Esophagus squamous epithelium (tissue), 5 donors: ENCODE measurements at regions not wholly inside any gene's neighbourhood (a gene's known extent, or its start where the extent isn't known, plus 50 kb on each side); places are given as distances from the start of the nearest gene placed in this dataset.

Source experiments
- DNase-seq: peaks from one replicate; lab custom pipeline; 2025; lab: John Stamatoyannopoulos, UW
- H3K27ac ChIP-seq, 4 donors: fragments of 200-600 bp; sonication (generic); one replicate each; pipeline ENCODE4 v1.5.1; 2016 to 2019; ENCODE audit warnings: mild to moderate bottlenecking in 1 of 4
- H3K27me3 ChIP-seq, 4 donors: fragments of 200-600 bp; sonication (generic); 1 replicate in 3 of 4; 2 replicates in 1 of 4; pipeline versions ENCODE4 v1.5.1 to v1.6.0; 2017 to 2021; ENCODE audit warnings: antibody characterized with exemption in 1 of 4
- H3K36me3 ChIP-seq, 3 donors: fragments of 200-600 bp; sonication (generic); one replicate each; pipeline ENCODE4 v1.5.1; 2016 to 2019
- H3K4me1 ChIP-seq, 3 donors: fragments of 200-600 bp; sonication (generic); one replicate each; pipeline ENCODE4 v1.5.1; 2017 to 2019
- H3K4me3 ChIP-seq, 4 donors: fragments of 200-600 bp; sonication (generic); 1 replicate in 3 of 4; 2 replicates in 1 of 4; pipeline ENCODE4 v1.5.1; 2016 to 2019; ENCODE audit warnings: mild to moderate bottlenecking in 2 of 4, moderate library complexity in 1 of 4
- H3K9me3 ChIP-seq, 3 donors: fragments of 200-600 bp; sonication (generic); one replicate each; pipeline ENCODE4 v1.5.1; 2016 to 2019
- CTCF ChIP-seq, 6 experiments: fragments of 450-650 bp in 4 of 6; fragments of 200-600 bp in 2 of 6; sonication (generic) in 2 of 6; IDR thresholded peaks; one replicate each; pipeline ENCODE4 v1.5.1; 2016 to 2019; ENCODE audit warnings: antibody characterized with exemption in 6 of 6, mild to moderate bottlenecking in 4 of 6, moderate library complexity in 4 of 6
- POLR2A ChIP-seq, 4 donors: fragments of 450-650 bp; IDR thresholded peaks; one replicate each; pipeline ENCODE4 v1.6.1; 2017; ENCODE audit warnings: antibody characterized with exemption in 4 of 4, mild to moderate bottlenecking in 4 of 4, moderate library complexity in 3 of 4
- WGBS, 2 donors: methylation state at CpG; one replicate each; pipeline ENCODE4 v1.1.5; 2018; 5-methylcytosine and 5-hydroxymethylcytosine counted together
- intact Hi-C: fragments of 100-400 bp; cut with DNase I; formaldehyde crosslinking; loops from one replicate; pipeline ENCODE4 v1.15.0; 2022
- donor health status: DM: yes; HTN: yes; CAD: no.

GRCh38 chr4:35228313-35228712 is 1016.0 kb downstream of the ARAP2 start:
- 56 to 61% methylated on average over 1 of the region's 1 CpG for WGBS, 2 donors
- H3K27ac ChIP-seq = no peak overlapping the region
- H3K27me3 ChIP-seq = no peaks in the 10 kb centered on the region
- no peaks in the 10 kb centered on the region for H3K4me1 ChIP-seq
- intact Hi-C loops = no loop called here
- TF ChIP-seq CTCF (IDR thresholded peaks at IDR 0.05) (no peak), POLR2A (IDR thresholded peaks at IDR 0.05) (no peak)
- H3K9me3 ChIP-seq = no peaks in the 10 kb centered on the region
- DNase-seq = no peak
- H3K4me3 ChIP-seq = no peak overlapping the region
- H3K36me3 ChIP-seq = no peaks in the 10 kb centered on the region

GRCh38 chr4:35229021-35229420 is 1015.3 kb downstream of the ARAP2 start:
- no peak for TF ChIP-seq POLR2A (IDR thresholded peaks at IDR 0.05)
- no peak for DNase-seq
- Histone ChIP-seq H3K27me3 (no peaks in the 10 kb centered on the region), H3K4me3 (no peak overlapping the region), H3K9me3 (no peaks in the 10 kb centered on the region), H3K36me3 (no peaks in the 10 kb centered on the region), H3K4me1 (no peaks in the 10 kb centered on the region), H3K27ac (no peak overlapping the region)
- intact Hi-C loops = no loop called here
- WGBS, 2 donors = 63 to 65% methylated on average over 2 of the region's 2 CpGs

DNA sequence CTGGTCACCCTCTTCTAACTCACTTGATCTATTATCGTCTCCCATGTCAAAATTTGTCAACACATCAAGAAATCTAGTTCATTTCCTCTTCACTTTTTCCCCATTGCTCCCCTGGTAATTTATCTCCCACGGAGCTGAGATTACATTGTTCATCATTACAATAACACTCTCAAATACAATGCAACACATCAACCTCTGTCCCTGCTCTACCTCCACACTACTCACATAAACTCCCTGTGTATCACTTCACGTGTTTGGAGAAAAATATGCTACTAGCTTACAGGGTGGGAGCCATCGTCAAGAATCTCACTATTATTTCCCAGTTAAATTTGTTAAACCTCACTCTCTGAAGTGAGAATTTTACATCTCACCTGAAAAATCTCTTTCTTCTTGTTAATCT is 1006.4 kb downstream of the ARAP2 start:
- TF ChIP-seq CTCF (IDR thresholded peaks at IDR 0.05) = no peak
- no peak for TF ChIP-seq POLR2A (IDR thresholded peaks at IDR 0.05)
- 48 to 55% methylated on average over 4 of the region's 4 CpGs for WGBS, 2 donors
- no peak for DNase-seq
- Histone ChIP-seq H3K27me3 (no peaks in the 10 kb centered on the region), H3K9me3 (no peaks in the 10 kb centered on the region), H3K4me1 (no peaks in the 10 kb centered on the region), H3K4me3 (no peak overlapping the region), H3K27ac (no peak overlapping the region), H3K36me3 (no peaks in the 10 kb centered on the region)
- intact Hi-C loops = no loop called here

DNA sequence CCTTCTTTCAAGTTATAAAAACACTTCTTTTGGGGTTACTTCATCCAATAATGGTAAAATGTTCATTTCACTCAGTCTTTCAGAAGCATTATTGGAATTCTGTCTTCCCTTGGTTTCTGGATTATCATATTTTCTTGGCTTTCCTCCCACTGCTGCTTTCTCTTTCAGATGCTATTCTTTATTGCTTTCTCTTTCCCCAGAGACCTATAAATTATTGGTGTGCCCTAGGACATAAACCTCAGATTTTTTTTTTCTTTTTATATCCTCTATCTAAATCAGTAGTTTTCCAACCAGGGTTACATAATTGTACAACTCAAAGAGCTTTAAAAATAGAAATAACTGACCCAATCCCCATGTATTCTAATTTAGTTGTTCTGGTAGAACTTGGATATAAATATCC is 1005.5 kb downstream of the ARAP2 start:
- Histone ChIP-seq H3K27me3 (no peaks in the 10 kb centered on the region), H3K27ac (no peak overlapping the region), H3K36me3 (no peaks in the 10 kb centered on the region), H3K9me3 (no peaks in the 10 kb centered on the region), H3K4me1 (no peaks in the 10 kb centered on the region), H3K4me3 (no peak overlapping the region)
- intact Hi-C loops = no loop called here
- TF ChIP-seq POLR2A (IDR thresholded peaks at IDR 0.05) = no peak
- TF ChIP-seq CTCF (IDR thresholded peaks at IDR 0.05) = no peak
- no peak for DNase-seq

DNA sequence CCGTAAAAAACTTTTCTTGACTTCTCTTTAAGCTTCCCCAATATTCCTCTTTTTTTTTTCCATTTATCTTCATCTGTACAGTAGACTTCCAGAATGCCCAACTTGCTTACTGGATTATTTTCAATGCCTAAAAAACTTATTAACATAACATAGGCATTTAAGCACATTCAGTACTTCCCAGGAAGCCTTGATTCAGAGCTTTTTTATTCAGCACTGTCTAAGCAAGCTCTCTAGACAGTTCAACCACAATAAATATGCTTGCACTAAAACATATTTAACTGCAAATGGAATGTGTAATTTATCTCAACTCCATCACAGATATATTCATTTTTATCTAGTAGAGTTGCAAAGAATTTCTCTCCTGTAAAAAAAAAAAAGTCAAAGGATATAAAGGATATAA is 997.8 kb downstream of the ARAP2 start:
- no peak for DNase-seq
- TF ChIP-seq POLR2A (IDR thresholded peaks at IDR 0.05) (no peak), CTCF (IDR thresholded peaks at IDR 0.05) (no peak)
- WGBS, 2 donors = 92 to 95% methylated on average over 1 of the region's 1 CpG

DNA sequence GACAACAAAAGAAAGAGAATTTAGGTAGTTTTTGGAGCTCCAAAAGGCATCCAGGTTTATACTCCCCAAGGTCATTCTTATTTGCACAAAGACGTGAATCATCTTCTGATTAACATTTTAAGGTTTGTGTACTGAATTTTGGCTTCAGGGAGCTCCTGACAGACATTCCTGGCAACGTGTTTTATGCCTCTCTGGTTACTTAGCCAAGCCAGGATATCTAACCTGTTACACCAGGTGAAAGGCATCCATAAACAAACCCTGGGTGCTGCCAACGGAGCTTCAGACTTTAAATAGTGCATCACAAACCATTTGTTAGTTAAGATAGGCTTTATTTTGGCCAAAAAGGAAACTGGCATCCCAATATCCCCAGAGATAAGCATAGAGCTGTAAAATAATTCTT is 997.3 kb downstream of the ARAP2 start:
- Histone ChIP-seq H3K27ac (no peak overlapping the region), H3K27me3 (no peaks in the 10 kb centered on the region), H3K4me3 (no peak overlapping the region), H3K4me1 (no peaks in the 10 kb centered on the region), H3K36me3 (no peaks in the 10 kb centered on the region), H3K9me3 (no peaks in the 10 kb centered on the region)
- 9 to 22% methylated on average over 3 of the region's 3 CpGs for WGBS, 2 donors
- intact Hi-C loops = no loop called here
- DNase-seq = no peak
- no peak for TF ChIP-seq POLR2A (IDR thresholded peaks at IDR 0.05)
- TF ChIP-seq CTCF (IDR thresholded peaks at IDR 0.05) = no peak

More for the DNA sequence above, 997.8 kb downstream of the ARAP2 start:
- Histone ChIP-seq H3K9me3 (no peaks in the 10 kb centered on the region), H3K4me3 (no peak overlapping the region), H3K36me3 (no peaks in the 10 kb centered on the region), H3K27me3 (no peaks in the 10 kb centered on the region), H3K4me1 (no peaks in the 10 kb centered on the region), H3K27ac (no peak overlapping the region)
- intact Hi-C loops = no loop called here
